Fibroblast of pulmonary artery (primary cell): ENCODE measurements at regions not wholly inside any gene's neighbourhood (a gene's known extent, or its start where the extent isn't known, plus 50 kb on each side); places are given as distances from the start of the nearest gene placed in this dataset.

Experiments used
- DNase-seq: peaks from one replicate; pipeline ENCODE4 v3.0.0-alpha.2; 2010; ENCODE audit warnings: low read depth
- H3K4me3 ChIP-seq: replicated peaks from 2 replicates; pipeline ENCODE4 v1.5.1; 2011; ENCODE audit warnings: low read depth, mild to moderate bottlenecking, control low read depth, low read length, moderate library complexity
- CTCF ChIP-seq: IDR thresholded peaks from 2 replicates; pipeline ENCODE4 v1.5.1; 2011; ENCODE audit warnings: mild to moderate bottlenecking, control low read depth, low read length, inconsistent platforms; ENCODE audit errors: missing control alignments

DNA sequence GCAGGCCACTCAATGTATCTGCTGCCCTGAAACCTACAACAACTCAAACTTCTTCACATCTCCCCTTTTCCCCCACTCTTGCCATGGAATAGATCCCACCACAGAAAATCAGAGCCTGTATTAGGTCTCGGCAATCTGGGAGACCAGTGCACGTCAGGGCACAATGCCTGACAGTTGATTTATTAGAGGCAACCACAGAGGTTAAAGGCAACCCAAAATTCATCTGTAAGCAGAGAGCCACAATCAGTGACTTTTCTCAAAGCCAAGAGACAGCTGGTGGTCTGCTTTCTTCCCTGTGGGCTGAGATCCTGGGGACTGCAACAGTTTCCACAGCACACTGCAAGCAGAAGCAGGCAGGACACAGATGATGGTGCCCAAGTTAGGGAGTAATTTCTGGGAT lies 169.0 kb upstream of the NTF3 start:
- no peak overlapping the region for H3K4me3 ChIP-seq
- DNase-seq = no peak
- TF ChIP-seq CTCF = no peak

- TF ChIP-seq CTCF = no peak
- no peak overlapping the region for H3K4me3 ChIP-seq
- no peak for DNase-seq
These were observed 167.9 kb upstream of the NTF3 start for GRCh38 chr12:5264006-5264405.

DNA sequence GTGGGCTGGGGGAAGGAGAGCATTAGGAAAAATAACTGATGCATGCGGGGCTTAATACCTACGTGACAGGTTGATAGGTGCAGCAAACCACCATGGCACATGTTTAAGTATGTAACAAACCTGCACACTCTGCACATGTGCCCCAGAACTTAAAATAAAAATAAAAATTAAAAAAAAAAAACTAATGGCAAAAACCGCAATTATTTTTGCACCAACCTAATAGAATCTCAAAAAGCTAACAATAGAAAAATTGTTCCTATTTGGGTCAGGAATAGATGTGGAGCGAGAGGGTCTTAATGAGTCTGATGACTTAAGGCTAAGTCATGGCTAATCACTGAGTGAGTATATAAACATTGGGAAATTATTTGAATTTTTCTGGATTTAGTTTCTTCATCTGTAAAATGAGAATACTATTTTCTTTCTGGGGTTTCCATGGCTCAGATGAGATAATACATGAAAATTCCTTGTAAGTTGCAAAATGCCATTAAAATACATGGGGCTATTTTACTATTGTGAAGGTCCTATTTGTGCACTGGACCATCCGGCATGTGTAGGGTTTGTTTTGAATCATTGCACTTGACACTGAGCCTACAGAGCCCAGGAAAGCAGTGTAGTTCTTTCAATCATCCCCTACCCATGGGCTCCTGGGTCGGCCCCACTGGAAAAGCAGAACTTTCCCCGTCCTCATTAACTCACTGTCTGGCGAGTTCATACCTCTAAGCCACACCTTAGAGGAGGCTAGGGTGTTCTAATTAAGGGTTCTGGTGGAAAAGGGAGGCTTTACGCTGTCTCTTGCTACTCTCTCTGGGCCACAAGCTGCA lies 164.1 kb upstream of the NTF3 start:
- no peak overlapping the region for H3K4me3 ChIP-seq
- TF ChIP-seq CTCF = no peak
- no peak for DNase-seq

GRCh38 chr12:5268424-5269210 lies 163.3 kb upstream of the NTF3 start:
- no peak overlapping the region for H3K4me3 ChIP-seq
- no peak for TF ChIP-seq CTCF
- no peak for DNase-seq

DNA sequence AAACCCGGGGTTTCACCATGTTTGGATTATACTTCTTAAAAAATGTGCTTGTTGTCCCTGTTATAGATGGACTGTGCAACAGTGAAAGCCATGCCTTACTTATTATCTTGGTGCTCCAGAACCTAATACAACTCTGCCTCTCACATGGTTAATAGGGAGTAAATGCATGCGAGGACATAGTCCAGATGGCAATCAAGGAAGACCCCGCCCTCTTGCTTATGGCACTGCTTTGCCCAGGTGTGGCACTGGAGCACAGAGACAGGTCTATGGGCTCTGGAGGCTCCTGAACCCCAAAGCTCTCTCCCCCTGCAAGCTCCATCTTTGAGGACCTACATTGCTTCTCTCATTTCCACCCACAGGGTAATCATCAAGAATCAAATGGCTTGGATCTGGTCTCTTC lies 162.1 kb upstream of the NTF3 start:
- no peak for TF ChIP-seq CTCF
- H3K4me3 ChIP-seq = no peak overlapping the region
- DNase-seq = no peak

GRCh38 chr12:5272018-5272785 lies 159.7 kb upstream of the NTF3 start:
- no peak for TF ChIP-seq CTCF
- DNase-seq = no peak

More at GRCh38 chr12:5272018-5272785, 159.7 kb upstream of the NTF3 start:
- no peak overlapping the region for H3K4me3 ChIP-seq
